ENCODE measurements at regions not wholly inside any gene's neighbourhood (a gene's known extent, or its start where the extent isn't known, plus 50 kb on each side); places are given as distances from the start of the nearest gene placed in this dataset.

DNA sequence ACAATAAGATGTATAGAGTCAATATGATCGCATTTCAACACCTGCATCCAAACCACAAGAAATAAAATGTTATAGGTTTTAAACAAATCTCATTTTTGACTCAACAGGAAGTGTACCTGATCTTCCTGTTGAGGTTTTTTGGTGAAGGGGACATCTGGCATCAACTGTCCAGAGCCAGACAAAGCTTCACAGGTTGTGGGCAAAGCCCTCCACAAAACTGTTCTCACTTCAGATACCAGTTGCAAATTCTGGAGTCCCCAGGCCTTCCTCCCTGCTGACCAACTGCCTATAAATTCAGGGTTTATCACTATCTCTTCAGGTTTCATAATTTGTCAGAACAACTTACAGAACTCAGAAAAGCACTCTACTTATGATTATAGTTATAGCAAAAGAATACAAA lies 326.1 kb upstream of the CAMK1G start:
- no peak for DNase-seq (ENCODE audit: low read depth, low spot score)

- DNase-seq (ENCODE audit: low read depth, low spot score) = no peak
Measured at GRCh38 chr1:209260136-209260535, 323.4 kb upstream of the CAMK1G start.

GRCh38 chr1:209262631-209263030 lies 320.9 kb upstream of the CAMK1G start:
- no peak for DNase-seq (ENCODE audit: low read depth, low spot score)

GRCh38 chr1:209265301-209265700 lies 318.2 kb upstream of the CAMK1G start:
- DNase-seq (ENCODE audit: low read depth, low spot score) = no peak

DNA sequence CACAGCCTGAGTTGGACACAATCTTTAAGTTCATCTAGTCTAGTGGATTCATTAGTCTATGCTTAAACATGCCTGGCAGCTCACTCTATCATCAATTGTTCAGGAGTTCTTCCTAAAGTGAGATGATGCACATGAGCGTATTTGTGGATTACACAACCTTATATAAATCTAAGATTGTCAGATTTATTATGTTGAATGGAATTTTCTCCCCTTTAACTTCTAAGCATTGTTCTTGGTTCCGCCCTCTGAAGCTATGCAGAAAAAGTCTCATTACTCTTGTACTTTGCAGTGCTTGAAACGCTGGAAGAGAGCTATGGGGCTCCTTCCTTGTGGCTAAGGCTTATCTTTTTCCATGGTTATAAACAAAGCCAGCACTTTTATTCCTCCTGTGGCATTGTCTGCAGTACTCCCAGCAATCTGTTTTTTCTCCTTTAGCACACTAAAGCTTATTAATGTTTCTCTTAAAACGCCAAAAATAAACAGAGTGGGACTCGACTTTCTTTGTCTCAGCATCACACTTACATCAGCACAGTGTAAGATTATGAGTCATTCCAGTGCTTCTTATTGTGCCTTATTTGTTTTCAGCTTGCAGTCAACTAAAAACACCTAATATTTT lies 316.8 kb upstream of the CAMK1G start:
- DNase-seq (ENCODE audit: low read depth, low spot score) = no peak

DNA sequence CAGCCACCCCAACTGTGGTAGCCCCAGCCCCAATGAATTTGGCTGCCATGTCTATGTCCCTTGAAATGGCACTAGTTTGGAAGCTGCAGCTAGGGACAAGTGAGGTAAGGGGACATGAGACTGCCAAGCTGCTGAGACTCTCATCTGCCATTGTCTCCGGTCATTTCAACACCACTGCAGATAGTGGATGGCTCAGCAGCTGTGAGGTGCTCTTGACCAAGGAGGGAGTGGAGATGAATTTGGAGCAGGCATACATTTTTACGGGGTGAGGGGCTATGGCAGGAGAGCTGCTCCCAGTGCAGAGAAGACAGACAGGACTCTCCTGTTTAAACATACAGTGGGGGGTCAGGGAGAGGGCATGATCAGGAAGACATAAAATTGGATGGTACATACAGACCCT lies 315.5 kb upstream of the CAMK1G start:
- DNase-seq (ENCODE audit: low read depth, low spot score) = no peak

DNA sequence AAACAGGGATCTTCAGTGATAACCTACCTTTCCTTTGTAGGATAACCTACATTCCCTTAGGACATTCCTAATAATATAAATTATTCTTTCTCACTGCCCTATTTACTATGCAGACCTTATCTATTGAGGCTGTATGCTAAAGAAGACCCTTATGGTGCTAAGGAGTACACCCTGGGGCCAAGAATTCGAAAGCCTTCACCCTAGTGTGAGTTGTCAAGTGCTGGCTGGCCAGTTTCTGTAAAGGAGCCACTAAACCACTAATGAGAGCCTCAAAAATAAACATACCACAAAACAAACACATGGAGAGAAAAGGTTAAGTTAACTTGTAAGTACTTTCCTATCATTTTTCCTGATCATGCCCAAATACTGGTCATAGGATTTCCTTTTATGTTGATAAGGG lies 315.0 kb upstream of the CAMK1G start:
- DNase-seq (ENCODE audit: low read depth, low spot score) = no peak

DNA sequence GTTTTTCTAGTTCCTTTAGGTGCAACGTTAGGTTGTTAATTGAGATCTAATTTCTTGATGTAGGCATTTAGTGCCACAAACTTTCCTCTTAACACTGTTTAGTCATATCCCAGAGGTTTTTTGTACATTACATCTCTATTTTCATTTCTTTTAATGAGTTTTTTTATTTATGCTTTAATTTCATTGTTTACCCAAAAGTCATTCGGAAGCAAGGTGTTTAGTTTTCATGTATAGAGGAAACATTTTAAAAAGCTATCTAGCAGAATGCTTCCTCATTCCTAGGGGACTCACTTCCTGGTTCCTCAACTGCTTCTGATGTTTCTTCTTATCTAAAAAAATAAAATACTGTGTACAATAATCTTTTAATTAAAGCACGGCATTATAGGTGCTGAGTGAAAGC lies 307.2 kb upstream of the CAMK1G start:
- no peak for DNase-seq (ENCODE audit: low read depth, low spot score)

GRCh38 chr1:209277662-209278061 lies 305.9 kb upstream of the CAMK1G start:
- DNase-seq (ENCODE audit: low read depth, low spot score) = no peak

- no peak for DNase-seq (ENCODE audit: low read depth, low spot score)
Measured at GRCh38 chr1:209291715-209292114, 291.8 kb upstream of the CAMK1G start.

DNA sequence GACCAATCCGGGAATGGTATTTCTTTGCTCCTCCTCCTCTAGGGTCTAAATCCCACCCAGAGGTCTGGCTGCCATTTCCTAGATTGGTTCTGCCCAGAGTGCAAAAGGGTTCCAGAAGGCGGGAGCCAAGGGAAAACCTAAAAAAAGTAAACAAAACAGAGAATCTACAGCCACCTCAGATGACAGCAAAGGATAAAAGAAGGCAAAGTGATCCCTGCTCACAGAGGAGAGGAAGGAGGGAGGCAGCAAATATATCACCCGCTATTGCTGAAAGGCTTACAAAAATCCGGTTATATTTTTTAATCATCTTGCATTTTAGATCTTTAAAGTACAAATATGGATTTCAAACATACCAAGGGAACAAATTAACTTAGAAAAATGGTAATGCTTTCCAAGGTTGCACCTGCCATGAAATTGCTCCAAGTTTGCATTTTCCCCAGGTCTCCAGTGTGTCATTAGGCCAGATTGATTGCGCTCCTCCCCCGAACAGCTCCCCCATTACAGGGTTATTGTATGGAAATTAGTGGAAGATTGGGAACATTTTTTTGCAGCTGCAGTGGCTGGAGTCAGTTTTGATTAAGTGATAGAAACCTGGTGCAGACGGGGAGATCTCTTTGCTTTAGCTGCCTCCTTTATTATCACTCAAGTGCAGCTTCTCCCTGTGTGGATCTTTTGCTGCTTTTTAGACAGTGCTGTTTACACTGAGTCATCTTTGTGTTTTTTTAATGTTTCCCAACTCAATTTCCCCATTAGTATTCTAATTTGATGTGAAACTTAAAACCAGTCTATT lies 280.5 kb upstream of the CAMK1G start:
- DNase-seq (ENCODE audit: low read depth, low spot score) = no peak

- DNase-seq (ENCODE audit: low read depth, low spot score) = no peak
Measured at GRCh38 chr1:209304166-209304565, 279.3 kb upstream of the CAMK1G start.

DNA sequence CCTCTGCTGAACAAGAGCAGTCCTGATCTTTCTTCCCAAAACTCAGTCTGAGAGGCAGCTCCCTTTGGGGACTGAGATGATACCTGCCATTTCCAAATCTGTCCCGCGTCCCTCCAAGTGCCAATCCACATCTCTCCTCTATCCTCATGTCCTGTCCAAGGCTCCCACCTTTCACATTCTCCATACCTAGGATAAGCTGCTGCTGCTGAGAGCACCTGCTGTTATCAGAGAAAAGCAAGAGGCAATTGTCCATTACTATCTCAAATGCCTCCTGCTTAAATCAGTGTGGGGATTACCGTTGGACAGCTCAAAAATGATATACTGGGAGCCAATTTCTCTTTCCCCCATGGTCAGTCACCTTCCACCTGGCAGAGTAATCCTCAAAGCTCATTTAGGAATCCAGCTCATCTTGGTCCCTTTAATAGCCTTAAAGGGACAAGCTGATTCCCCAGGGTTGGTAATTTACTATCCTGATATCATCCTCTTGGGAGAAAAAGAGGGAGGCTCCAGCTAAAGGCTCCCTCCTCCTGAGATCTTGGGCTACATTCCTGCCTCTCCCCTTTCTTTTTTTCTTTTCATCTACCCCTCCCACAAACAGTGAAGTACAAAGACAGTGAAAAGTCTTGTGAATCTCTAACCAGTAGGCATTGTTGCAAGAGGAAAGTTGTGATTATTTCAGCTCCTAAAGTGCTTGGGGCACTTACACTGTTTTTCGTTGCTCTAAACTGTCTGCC lies 278.1 kb upstream of the CAMK1G start:
- no peak for DNase-seq (ENCODE audit: low read depth, low spot score)

DNA sequence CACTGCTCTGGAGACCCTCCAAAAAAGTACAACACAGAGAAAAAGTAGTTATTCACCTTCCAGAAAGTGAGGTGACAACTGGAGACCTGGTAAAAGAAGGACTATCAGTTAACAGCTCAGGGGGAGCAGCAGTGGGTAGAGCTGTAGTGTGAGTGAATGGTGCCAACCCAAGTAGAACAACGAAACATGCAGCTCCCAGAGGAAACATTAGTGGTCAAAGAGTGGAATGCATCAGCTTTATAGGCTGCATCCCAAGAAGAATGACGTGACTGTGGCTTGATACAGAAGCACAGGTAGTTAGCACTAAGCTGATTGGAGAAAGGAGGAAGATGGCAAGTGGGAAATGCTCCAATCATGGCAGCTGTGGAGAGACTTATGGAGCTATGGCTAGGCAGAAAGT lies 275.7 kb upstream of the CAMK1G start:
- DNase-seq (ENCODE audit: low read depth, low spot score) = no peak

- DNase-seq (ENCODE audit: low read depth, low spot score) = no peak
Measured at GRCh38 chr1:209309198-209309597, 274.3 kb upstream of the CAMK1G start.

GRCh38 chr1:209311770-209312169 lies 271.7 kb upstream of the CAMK1G start:
- no peak for DNase-seq (ENCODE audit: low read depth, low spot score)

DNA sequence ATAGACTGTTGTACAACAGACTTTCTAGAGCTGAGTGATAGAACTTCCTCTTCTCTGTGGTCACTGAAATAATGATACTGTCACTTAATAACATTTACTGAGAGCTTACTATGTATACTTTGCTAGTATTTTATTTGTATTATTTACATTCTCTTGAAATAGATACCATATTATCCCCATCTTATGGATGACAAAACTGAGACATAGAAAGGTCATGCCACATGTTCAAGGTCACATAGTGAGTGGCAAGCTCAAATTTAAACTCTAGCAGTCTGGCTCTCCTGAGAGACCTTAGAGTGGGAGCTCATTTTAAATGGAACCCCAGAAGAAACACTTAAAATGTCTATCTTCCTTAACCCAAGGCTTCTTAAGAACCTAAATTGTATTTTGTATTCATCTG lies 266.6 kb upstream of the CAMK1G start:
- no peak for DNase-seq (ENCODE audit: low read depth, low spot score)

- DNase-seq (ENCODE audit: low read depth, low spot score) = no peak
Measured at GRCh38 chr1:209318181-209319056, 265.1 kb upstream of the CAMK1G start.

- no peak for DNase-seq (ENCODE audit: low read depth, low spot score)
Measured at GRCh38 chr1:209319057-209319432, 264.5 kb upstream of the CAMK1G start.

- DNase-seq (ENCODE audit: low read depth, low spot score) = no peak
Measured at GRCh38 chr1:209319549-209319948, 264.0 kb upstream of the CAMK1G start.

DNA sequence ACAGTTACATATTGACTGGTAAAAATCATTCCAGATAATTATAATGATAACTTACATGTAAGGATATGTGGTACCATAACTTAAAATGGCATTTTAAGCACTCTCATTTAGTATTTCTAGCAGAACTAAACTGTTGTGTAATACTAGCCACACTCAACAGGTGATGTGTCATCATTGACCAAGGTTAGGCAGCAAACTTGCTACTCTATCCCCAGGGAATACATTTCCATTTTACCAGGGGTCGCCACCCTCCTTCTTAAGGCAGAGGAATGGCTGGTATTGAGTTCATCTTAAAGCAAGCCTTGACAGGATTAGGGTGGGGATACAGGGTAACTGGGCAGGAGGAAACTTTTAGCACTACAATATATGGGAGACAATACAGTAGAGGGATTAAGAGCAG lies 259.8 kb upstream of the CAMK1G start:
- no peak for DNase-seq (ENCODE audit: low read depth, low spot score)

Measured in iPS DF 19.7 (cell line).